HG02973 (cell line): ENCODE measurements at regions not wholly inside any gene's neighbourhood (a gene's known extent, or its start where the extent isn't known, plus 50 kb on each side); places are given as distances from the start of the nearest gene placed in this dataset.
"Not testable (repeated sequence)": the region's sequence is repeated elsewhere in the genome, so short reads cannot be mapped to it uniquely, and the experiment has no call there.

Experiments
- ATAC-seq: cut with Tn5 transposase; IDR thresholded peaks from one replicate; pipeline ENCODE4 v1.9.1; 2021; ENCODE audit warnings: moderate library complexity; ENCODE audit not compliant: unreplicated experiment

GRCh38 chr9:85487872-85488271, 253.9 kb downstream of the AGTPBP1 start:
- no peak for ATAC-seq

GRCh38 chr9:85484235-85484634, 257.5 kb downstream of the AGTPBP1 start:
- no peak for ATAC-seq

DNA sequence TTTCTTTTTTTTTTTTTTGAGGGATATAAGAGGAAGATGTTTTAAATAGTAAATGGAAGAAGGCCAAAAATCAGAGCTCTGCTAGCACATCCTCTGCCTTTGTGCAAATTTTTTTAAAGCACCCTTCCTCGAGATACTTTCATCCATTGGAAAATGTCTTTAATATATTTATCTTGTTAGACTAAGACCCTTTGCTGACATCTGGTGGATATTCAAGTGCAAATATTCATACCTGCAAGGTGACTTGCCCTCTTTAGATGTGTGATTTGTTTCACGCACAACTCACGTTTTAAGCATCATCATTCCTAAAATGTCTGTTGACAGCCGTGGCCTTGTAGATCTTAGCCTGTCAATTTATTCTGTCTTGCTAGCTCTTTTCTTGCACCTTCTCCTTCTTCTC, 258.5 kb downstream of the AGTPBP1 start:
- ATAC-seq, result no peak

- no peak for ATAC-seq
Measured at GRCh38 chr9:85479305-85479704, 262.4 kb downstream of the AGTPBP1 start.

- no peak for ATAC-seq
Measured at GRCh38 chr9:85478847-85479246, 262.9 kb downstream of the AGTPBP1 start.

- ATAC-seq, result not testable (repeated sequence)
Measured at GRCh38 chr9:85474896-85475295, 266.9 kb downstream of the AGTPBP1 start.

GRCh38 chr9:85471791-85472190, 270.0 kb downstream of the AGTPBP1 start:
- no peak for ATAC-seq

GRCh38 chr9:85469041-85469440, 272.7 kb downstream of the AGTPBP1 start:
- ATAC-seq, result no peak

- ATAC-seq, result no peak
Measured at GRCh38 chr9:85466834-85467233, 274.9 kb downstream of the AGTPBP1 start.

DNA sequence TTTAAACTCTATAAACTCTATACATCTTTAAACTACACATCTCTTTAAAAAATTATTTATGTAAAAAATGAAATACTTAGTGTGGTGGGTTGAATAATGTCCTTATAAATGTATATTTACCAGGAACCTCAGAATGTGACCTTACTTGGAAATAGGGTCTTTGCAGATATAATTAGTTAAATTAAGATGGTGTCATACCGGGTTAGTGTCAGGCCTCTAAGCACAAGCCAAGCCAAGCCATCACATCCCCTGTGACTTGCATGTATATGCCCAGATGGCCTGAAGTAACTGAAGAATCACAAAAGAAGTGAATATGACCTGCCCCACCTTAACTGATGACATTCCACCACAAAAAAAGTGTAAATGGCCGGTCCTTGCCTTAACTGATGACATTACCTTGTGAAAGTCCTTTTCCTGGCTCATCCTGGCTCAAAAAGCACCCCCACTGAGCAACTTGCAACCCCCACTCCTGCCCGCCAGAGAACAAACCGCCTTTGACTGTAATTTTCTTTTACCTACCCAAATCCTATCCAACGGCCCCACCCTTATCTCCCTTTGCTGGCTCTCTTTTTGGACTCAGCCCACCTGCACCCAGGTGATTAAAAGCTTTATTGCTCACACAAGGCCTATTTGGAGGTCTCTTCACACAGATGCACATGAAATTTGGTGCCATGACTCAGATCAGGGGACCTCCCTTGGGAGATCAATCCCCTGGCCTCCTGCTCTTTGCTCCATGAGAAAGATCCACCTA, 283.5 kb downstream of the AGTPBP1 start:
- ATAC-seq, result not testable (repeated sequence)

- ATAC-seq, result no peak
Measured at GRCh38 chr9:85453850-85454249, 287.9 kb downstream of the AGTPBP1 start.

- no peak for ATAC-seq
Measured at GRCh38 chr9:85452841-85453240, 288.9 kb downstream of the AGTPBP1 start.

DNA sequence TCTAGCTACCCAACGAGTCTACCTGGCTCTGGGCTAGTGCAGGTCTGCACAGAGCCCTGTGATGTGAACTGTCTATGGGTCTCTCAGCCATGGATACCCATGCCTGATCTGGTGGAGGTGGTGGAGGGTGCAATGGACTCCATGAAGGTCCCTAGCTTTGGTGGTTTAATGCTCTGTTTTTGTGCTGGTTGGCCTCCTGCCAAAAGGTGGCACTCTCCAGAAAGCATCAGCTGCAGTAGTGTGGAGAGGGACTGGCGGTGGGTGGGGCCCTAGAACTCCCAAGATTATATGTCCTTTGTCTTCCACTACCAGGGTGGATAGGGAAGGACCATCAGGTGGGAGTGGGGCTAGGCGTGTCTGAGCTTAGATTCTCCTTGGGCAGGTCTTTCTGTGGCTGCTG, 290.1 kb downstream of the AGTPBP1 start:
- no peak for ATAC-seq

DNA sequence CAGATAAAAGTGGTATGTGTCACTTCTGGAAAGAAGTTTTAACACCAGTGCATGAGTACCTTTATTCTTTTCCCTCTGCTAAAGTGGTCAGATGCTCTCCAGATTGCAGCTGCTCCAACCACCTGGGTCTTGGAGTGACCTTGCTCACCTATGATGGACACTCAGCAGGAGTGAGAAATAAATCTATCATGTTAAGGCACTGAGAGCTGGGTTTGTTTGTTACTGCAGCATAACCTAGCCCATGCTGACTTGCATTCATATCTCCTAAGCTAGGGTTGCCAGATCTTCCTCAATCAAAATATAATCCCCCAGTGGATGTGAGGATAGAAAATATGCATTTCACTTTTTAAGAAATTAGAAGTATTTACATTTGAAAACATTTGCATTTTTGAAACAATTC, 295.9 kb downstream of the AGTPBP1 start:
- ATAC-seq, result no peak

DNA sequence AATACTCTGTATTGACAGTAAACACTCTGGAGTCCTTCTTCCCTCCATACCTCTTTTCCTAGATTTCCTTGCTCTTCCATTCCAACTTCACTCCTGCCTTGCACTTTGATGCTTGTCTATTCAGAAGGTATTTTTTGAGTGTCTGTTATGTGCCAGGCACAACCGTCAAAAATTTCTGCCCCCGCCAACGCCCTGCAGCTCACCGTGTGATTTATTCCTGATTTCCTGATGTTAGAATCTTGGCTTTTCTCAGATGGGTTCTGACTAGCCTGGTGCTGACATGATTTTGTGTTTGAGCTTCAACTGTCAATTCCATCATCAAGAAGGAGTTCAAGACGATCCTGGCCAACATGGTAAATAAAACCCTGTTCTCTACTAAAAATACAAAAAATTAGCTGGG, 297.5 kb downstream of the AGTPBP1 start:
- no peak for ATAC-seq

DNA sequence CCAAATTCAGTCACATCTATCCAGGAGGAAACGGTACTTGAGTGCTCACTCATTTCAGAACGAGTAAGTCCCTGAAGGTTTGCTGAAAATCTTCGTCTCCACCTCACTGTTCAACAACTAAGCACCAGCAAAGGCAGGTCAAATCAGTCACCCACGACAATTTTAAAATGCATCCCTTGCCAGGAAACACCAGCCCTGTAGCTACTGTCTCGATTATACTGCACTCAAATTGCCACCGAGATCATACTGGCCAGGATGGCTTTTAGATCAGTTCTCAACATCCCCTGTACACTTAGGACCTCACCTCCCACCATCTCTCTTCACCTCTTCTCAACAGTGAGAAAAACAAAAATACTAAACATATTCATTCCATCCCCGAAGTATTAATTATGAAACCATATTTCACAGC, 298.6 kb downstream of the AGTPBP1 start:
- peak; percentile 63 for ATAC-seq

DNA sequence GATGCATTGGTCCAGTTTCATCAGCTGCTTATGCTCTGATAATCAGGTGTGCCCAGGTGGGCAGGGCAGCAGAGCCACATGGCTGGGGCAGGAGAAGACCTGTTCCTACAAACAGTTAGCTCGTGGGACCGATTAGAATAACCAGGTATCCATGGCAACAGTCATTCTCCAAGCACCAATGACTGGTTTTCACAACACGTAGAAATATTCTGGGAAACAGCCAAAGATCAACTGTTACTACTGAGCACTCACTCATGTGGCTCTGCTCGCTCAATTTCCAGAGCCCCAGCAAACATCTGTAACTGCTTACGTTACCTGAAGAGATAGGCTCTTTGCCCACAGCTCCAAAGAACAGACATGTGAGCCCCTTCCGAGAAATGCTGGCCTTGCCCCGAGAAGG, 302.0 kb downstream of the AGTPBP1 start:
- ATAC-seq, result no peak

- not testable (repeated sequence) for ATAC-seq
Measured at GRCh38 chr9:85433956-85434355, 307.8 kb downstream of the AGTPBP1 start.

DNA sequence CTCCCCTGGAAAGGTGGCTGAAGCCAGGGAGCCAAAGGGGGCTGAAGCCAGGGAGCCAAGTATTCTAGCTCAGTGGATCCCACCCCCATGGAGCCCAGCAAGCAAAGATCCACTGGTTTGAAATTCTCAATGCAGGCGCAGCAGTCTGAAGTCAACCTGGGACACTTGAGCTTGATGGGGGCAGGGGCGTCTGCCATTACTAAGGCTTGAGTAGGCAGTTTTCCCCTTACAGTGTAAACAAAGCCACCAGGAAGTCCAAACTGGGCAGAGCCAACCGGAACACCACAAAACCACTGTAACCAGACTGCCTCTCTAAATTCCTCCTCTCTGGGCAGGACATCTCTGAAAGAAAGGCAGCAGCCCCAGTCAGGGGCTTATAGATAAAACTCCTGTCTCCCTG, 308.2 kb downstream of the AGTPBP1 start:
- ATAC-seq, result not testable (repeated sequence)

DNA sequence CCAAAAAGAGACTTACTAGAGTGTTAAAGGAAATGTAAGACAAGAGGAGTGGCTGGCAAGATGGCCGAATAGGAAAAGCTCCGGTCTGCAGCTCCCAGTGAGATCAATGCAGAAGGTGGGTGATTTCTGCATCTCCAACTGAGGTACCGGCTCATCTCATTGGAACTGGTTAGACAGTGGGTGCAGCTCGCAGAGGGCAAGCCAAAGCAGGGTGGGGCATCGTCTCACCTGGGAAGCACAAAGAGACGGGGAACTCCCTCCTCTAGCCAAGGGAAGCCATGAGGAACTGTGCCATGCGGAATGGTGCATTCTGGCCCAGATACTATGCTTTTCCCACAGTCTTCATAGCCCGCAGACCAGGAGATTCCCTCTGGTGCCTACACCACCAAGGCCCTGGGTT, 308.7 kb downstream of the AGTPBP1 start:
- ATAC-seq, result no peak

DNA sequence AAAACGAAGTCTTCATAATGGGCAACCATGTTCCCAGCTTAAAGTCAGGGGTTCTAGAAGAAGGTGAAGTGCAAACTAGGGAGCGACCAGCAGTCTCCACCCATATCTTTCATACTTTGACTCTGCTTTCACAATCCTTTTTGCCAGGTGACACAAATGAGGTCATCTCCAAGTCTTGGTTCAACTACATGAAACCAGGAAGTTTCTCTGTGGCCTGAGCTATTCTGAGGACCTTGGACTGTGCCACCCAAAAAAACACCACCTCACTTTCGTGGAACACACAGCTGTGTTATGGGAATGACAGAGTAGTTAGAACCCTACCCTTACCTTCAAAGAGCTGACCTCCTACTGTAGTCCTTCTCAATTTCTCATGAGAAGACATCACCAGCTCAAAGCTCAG, 309.2 kb downstream of the AGTPBP1 start:
- no peak for ATAC-seq

DNA sequence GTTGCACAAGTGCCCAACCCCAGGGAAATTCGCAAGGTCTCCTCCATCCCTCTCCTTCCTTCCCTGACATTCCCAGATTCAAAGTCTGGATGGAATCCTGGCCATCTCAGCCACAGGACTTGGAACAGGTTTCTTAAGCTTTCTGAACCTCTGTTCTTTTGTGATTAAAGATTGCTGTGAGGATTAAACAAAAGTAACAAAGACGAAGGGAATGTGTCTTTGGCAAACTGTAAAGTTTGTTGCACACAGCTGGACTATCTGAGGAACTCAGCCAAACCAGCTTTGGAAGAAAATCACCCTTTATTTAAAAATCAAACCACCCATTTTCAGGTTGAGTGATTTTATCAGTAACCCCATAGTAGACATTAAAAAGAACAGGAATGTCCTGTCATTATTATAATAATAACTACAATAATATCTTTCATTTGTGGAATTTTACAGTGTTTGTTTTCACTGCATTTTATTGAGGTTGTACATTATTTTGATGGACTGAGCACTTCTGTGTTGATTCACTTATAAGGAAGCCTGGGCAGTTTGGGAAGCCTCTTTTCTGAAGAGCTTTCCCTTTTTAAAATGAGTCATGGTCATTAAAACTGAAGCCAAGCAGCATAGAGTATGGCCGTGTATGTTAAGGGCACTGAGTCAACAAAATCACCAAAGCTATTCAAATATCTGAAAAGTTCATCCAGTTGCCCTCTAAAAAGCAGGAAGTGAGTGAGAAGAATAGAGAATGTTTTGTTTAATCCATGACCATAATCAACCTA, 310.2 kb downstream of the AGTPBP1 start:
- no peak for ATAC-seq
